HG02759 (cell line): ENCODE measurements at regions not wholly inside any gene's neighbourhood (a gene's known extent, or its start where the extent isn't known, plus 50 kb on each side); places are given as distances from the start of the nearest gene placed in this dataset.

Source experiments
- ATAC-seq: cut with Tn5 transposase; IDR thresholded peaks from one replicate; pipeline ENCODE4 v1.9.1; 2021; ENCODE audit warnings: mild to moderate bottlenecking, moderate library complexity; ENCODE audit not compliant: unreplicated experiment

GRCh38 chr1:199033661-199034060 is 394.8 kb downstream of the PTPRC start:
- ATAC-seq = no peak

GRCh38 chr1:199038156-199038555 is 399.3 kb downstream of the PTPRC start:
- ATAC-seq = no peak

GRCh38 chr1:199040076-199040905 is 401.5 kb downstream of the PTPRC start:
- ATAC-seq = no peak

GRCh38 chr1:199041173-199041914 is 402.5 kb downstream of the PTPRC start:
- ATAC-seq = peak; percentile 99

- no peak for ATAC-seq
Measured at GRCh38 chr1:199042193-199042592, 403.4 kb downstream of the PTPRC start.

DNA sequence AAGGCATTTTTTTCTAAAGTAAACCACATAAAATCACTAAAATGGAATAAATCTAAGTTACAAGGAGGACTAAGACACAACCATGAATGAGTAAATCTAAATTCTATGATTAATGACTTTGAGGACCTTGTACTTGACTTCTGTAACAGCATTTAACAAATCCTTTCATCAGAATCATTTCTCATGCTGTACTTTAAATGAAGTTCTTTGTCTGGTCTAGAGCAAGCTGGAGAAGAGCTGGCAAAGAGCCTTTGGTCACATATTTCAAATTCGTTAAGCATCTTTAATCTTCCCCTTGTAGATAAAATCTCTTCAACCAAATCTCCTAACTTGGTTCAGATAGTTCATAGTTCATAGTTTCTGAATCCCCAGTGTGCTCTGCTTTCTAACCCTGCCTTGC is 405.4 kb downstream of the PTPRC start:
- ATAC-seq = no peak

GRCh38 chr1:199046618-199047017 is 407.8 kb downstream of the PTPRC start:
- no peak for ATAC-seq

GRCh38 chr1:199054694-199055093 is 415.9 kb downstream of the PTPRC start:
- no peak for ATAC-seq

GRCh38 chr1:199057322-199057721 is 418.5 kb downstream of the PTPRC start:
- ATAC-seq = no peak

- no peak for ATAC-seq
Measured at GRCh38 chr1:199058281-199058680, 419.4 kb downstream of the PTPRC start.

- ATAC-seq = no peak
Measured at GRCh38 chr1:199064971-199065370, 426.1 kb downstream of the PTPRC start.

GRCh38 chr1:199067483-199067882 is 428.6 kb downstream of the PTPRC start:
- ATAC-seq = peak; percentile 80

GRCh38 chr1:199071080-199071479 is 432.2 kb downstream of the PTPRC start:
- no peak for ATAC-seq

DNA sequence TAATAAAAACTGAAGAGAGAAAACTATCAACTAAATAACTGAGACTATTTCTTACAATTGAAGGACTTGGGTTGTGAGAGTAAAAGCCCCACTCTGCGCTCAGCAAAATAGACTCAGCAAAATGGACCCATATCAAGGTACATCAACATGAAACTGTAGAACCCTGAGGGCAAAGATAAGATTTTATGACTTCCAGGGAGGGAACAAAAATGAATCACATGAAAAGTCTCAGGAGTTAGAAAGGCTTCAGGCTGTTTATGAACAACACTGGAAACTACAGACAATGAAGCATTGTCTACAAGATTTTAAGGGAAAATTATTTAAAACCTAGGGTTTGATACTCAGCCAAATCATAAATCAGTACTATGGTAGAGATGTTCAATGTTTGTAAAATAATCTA is 434.3 kb downstream of the PTPRC start:
- no peak for ATAC-seq

- no peak for ATAC-seq
Measured at GRCh38 chr1:199075792-199076191, 437.0 kb downstream of the PTPRC start.

GRCh38 chr1:199079994-199080393 is 441.2 kb downstream of the PTPRC start:
- no peak for ATAC-seq

DNA sequence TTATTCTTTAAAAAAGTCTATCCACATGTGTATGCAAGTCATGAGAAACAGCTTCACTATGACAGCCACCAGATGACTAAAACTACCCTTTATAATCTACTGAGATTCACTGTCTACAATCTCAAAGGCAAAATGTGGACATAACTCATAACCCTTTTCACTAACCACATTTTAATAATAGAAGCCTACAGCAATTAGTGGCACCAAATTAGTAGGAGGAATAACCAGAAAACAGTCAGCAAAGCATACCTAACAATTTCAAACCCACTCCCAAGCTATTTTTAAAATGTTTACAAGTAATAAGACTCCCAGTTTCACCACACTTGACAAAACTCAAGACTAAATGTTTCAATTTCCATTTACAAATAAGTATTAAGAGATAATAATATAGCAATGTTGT is 442.9 kb downstream of the PTPRC start:
- ATAC-seq = peak; percentile 82

DNA sequence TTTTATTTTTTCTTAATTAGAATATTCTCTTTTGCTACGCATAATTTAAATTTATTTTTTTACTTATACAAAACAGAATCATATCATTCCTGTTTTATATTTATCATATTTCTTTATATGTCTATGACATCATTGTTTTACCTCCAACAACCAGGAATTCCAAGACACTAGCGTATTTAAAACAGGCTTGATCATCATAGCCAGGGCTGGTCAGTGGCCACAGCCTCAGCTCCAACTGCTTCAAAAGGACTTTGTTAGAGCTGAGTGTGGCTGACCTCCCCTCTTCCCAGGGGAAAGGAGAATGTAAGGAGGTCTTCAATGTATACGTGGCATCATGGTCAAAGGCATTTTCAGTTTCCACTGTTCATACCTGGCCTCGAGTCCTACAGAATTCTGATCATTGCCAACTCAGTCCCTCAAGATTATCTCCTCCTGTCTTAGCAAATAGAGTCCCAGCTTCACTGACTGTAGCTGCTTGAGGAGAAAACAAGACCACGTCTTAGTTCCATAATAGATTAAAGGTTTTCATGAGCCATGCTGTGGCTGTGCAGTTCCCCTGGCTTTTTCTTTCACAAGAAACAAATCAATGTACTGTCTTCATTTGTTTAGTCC is 444.0 kb downstream of the PTPRC start:
- ATAC-seq = no peak

DNA sequence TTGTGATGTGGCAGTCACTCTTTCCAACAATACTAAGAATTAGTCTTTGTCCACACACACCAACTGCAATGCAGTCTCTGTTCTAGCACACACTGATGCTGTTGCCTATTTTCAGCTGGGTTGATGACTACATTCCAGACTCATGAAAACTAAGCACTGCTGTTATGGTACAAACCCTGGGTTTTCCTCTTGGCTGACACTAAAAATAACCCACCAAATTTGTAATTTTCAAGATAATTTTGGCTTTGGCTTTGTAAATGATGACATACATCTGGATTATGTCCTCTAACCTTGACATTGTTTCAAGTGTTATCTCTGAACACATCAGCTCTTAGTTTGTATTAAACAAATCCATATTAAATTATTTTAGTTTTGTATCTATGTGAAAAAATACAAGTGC is 444.8 kb downstream of the PTPRC start:
- ATAC-seq = no peak

GRCh38 chr1:199084293-199084692 is 445.5 kb downstream of the PTPRC start:
- no peak for ATAC-seq

DNA sequence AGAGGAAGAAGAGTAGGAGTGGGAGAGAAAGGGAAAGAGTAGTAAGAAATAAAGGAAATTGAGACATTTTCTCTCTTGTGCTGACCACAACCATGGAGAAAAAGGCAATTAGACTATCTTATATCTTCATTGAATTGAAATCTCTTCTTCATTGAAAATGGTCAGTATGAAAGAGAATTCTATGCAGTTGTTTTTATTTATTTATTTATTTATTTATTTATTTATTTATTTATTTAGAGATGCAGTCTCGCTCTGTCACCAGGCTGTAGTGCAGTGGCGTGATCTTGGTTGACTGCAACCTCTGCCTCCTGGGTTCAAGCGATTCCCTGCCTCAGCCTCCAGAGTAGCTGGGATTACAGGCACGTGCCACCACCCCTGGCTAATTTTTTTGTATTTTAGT is 447.1 kb downstream of the PTPRC start:
- no peak for ATAC-seq

DNA sequence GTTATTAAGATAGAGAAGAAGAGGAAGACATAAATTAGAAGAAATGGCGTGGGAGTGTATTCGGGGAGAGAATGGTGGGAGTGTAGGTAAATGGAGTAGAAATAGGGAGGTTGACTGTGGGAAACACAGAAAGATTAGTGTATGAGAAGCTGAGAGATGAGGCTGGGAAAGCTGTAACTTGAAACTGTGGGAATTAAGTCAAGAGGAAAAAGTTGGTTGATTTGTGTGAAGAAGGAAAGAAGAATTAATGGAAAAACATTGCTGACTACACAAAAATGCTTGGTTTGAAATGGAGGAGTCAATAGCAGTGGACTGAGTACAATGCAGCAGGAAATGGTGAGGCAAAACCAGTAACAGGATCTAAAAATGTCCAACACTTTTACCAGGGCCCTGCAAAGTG is 448.3 kb downstream of the PTPRC start:
- no peak for ATAC-seq
